ENCODE measurements at regions not wholly inside any gene's neighbourhood (a gene's known extent, or its start where the extent isn't known, plus 50 kb on each side); places are given as distances from the start of the nearest gene placed in this dataset.

DNA sequence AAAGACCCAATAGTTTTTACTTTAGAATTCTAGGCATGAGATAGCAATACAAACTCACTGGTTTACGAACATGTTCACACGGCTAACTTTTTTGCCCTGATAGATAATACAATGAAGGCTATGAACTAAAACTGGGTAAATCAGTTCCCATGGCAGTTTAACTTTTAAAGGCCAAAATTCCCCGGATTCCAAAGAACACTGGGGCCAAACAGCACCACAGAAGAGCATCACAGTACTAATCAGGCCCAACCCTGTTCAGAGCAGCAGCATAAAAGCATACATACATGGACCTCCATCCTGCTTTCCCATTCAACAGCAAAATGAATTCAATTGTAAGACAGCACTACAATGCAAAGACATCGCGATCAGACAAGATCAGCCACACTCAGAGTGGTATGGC, 540.3 kb upstream of the CCDC54 start:
- TF ChIP-seq CTCF (IDR thresholded peaks at IDR 0.05) = no peak
- no peak for TF ChIP-seq EZH2 (IDR thresholded peaks at IDR 0.05)

Measured in neural progenitor cell (in vitro differentiated cells).